SK-N-SH (cell line): ENCODE measurements at regions not wholly inside any gene's neighbourhood (a gene's known extent, or its start where the extent isn't known, plus 50 kb on each side); places are given as distances from the start of the nearest gene placed in this dataset.

Experiments
- CTCF ChIA-PET: fragments of 300-600, 350-600 bp; formaldehyde crosslinking; extraction: SDS; loops from one replicate; lab custom pipeline; 2021; lab: Yijun Ruan, JAX
- POLR2A ChIA-PET: fragments of 350-600 bp; sonication (Branson Sonifier 250); formaldehyde crosslinking; extraction: SDS; loops from one replicate; lab custom pipeline; 2020; ENCODE audit warnings: antibody characterized with exemption, inconsistent platforms; lab: Yijun Ruan, JAX
- DNase-seq: peaks from one replicate; pipeline ENCODE4 v3.0.0; 2012
- H2AFZ ChIP-seq: fragments of 200-600 bp; sonication (generic); 2 replicates; pipeline ENCODE4 v1.8.1; 2016; ENCODE audit warnings: antibody characterized with exemption, mild to moderate bottlenecking, low read depth
- H3F3A ChIP-seq: fragments of 200-600 bp; sonication (generic); replicated peaks from 2 replicates; pipeline ENCODE3; 2016; ENCODE audit warnings: antibody characterized with exemption, mild to moderate bottlenecking; ENCODE audit not compliant: insufficient read depth
- H3K27ac ChIP-seq, 2 experiments: fragments of 200-500 bp in 1 of 2; fragments of 200-600 bp in 1 of 2; sonication (Bioruptor generic) in 1 of 2; sonication (generic), shearing (Covaris generic) in 1 of 2; 2 replicates each; pipeline versions ENCODE4 v1.5.1 to v1.6.1; 2014 to 2016; ENCODE audit warnings: low read depth in 2 of 2, inconsistent platforms in 1 of 2, low read length in 1 of 2, mild to moderate bottlenecking in 1 of 2, mixed read lengths in 1 of 2
- H3K27me3 ChIP-seq: fragments of 200-600 bp; sonication (generic), shearing (Covaris generic); 2 replicates; pipeline ENCODE4 v1.6.1; 2016; ENCODE audit warnings: mixed run types; ENCODE audit not compliant: insufficient read depth
- H3K36me3 ChIP-seq, 2 experiments: fragments of 200-500 bp in 1 of 2; fragments of 200-600 bp in 1 of 2; sonication (Bioruptor generic) in 1 of 2; sonication (generic) in 1 of 2; replicated peaks in 1 of 2; 2 replicates each; pipeline versions ENCODE3 to v1.5.1; 2014 to 2016; ENCODE audit warnings: low read length in 1 of 2, mild to moderate bottlenecking in 1 of 2; ENCODE audit not compliant: insufficient read depth in 2 of 2, control insufficient read depth in 1 of 2
- H3K4me1 ChIP-seq, 2 experiments: fragments of 200-500 bp in 1 of 2; fragments of 200-600 bp in 1 of 2; sonication (Bioruptor generic) in 1 of 2; sonication (generic), shearing (Covaris generic) in 1 of 2; 2 replicates each; pipeline versions ENCODE4 v1.5.1 to v1.6.1; 2014 to 2016; ENCODE audit warnings: low read depth in 1 of 2, low read length in 1 of 2, mixed run types in 1 of 2; ENCODE audit not compliant: insufficient read depth in 2 of 2, control insufficient read depth in 1 of 2
- H3K4me2 ChIP-seq: fragments of 200-600 bp; sonication (generic), shearing (Covaris generic); 2 replicates; pipeline ENCODE4 v1.6.1; 2017; ENCODE audit warnings: mixed run types
- H3K4me3 ChIP-seq, 2 experiments: fragments of 200-500 bp in 1 of 2; fragments of 200-600 bp in 1 of 2; sonication (Bioruptor generic) in 1 of 2; sonication (generic), shearing (Covaris generic) in 1 of 2; 2 replicates each; pipeline versions ENCODE4 v1.5.1 to v1.8.1; 2014 to 2016; ENCODE audit warnings: low read depth in 2 of 2, inconsistent platforms in 1 of 2, low read length in 1 of 2, mild to moderate bottlenecking in 1 of 2, mixed read lengths in 1 of 2, moderate library complexity in 1 of 2
- H3K79me2 ChIP-seq: fragments of 200-600 bp; sonication (generic); 2 replicates; pipeline ENCODE4 v1.8.1; 2017; ENCODE audit warnings: mild to moderate bottlenecking; ENCODE audit not compliant: insufficient read depth
- H3K9ac ChIP-seq: fragments of 200-600 bp; sonication (generic); 2 replicates; pipeline ENCODE4 v1.6.1; 2017; ENCODE audit warnings: mixed run types
- H3K9me2 ChIP-seq: fragments of 200-600 bp; sonication (generic); 2 replicates; pipeline ENCODE4 v1.6.1; 2017; ENCODE audit warnings: mixed run types
- H3K9me3 ChIP-seq: fragments of 200-600 bp; sonication (generic); 2 replicates; pipeline ENCODE4 v1.6.1; 2017; ENCODE audit warnings: mixed run types, mild to moderate bottlenecking, moderate library complexity
- H4K20me1 ChIP-seq: fragments of 200-600 bp; sonication (generic); 2 replicates; pipeline ENCODE4 v1.6.1; 2017; ENCODE audit warnings: mild to moderate bottlenecking, mixed run types; ENCODE audit not compliant: insufficient read depth
- CHD2 ChIP-seq: fragments of 150-350 bp; IDR thresholded peaks from 2 replicates; pipeline ENCODE4 v1.6.1; 2018; ENCODE audit warnings: low read length; ENCODE audit not compliant: partially characterized antibody
- EP300 ChIP-seq, 2 experiments: IDR thresholded peaks; 2 replicates each; pipeline versions ENCODE4 v1.4.0 to v1.6.1; 2012; ENCODE audit warnings: borderline replicate concordance in 1 of 2, low read depth in 1 of 2, low read length in 1 of 2
- EZH2phosphoT487 ChIP-seq: fragments of 200-600 bp; sonication (generic); IDR thresholded peaks from 2 replicates; pipeline ENCODE4 v1.6.1; 2017; ENCODE audit warnings: low read depth, mixed run types, mild to moderate bottlenecking, antibody characterized with exemption, moderate library complexity, borderline replicate concordance
- FOSL2 ChIP-seq: IDR thresholded peaks from 2 replicates; pipeline ENCODE4 v1.4.0; 2012; ENCODE audit warnings: low read depth, mild to moderate bottlenecking, moderate library complexity, borderline replicate concordance
- FOXJ3 ChIP-seq: sonication (generic); formaldehyde crosslinking; IDR thresholded peaks from 2 replicates; pipeline ENCODE4 v1.5.1; 2020; ENCODE audit warnings: mild to moderate bottlenecking, missing genetic modification reagents
- FOXM1 ChIP-seq: IDR thresholded peaks from 2 replicates; pipeline ENCODE4 v1.4.0; 2012; ENCODE audit warnings: low read depth, mild to moderate bottlenecking
- JUND ChIP-seq: IDR thresholded peaks from 2 replicates; pipeline ENCODE4 v1.4.0; 2012
- MAX ChIP-seq: IDR thresholded peaks from 2 replicates; pipeline ENCODE4 v1.4.0; 2012; ENCODE audit warnings: low read depth
- MXI1 ChIP-seq: IDR thresholded peaks from 2 replicates; pipeline ENCODE4 v1.6.1; 2012; ENCODE audit warnings: mild to moderate bottlenecking, low read depth, low read length, improper control_type of control experiment
- NFIC ChIP-seq: IDR thresholded peaks from 2 replicates; pipeline ENCODE4 v1.4.0; 2012; ENCODE audit warnings: borderline replicate concordance
- PBX3 ChIP-seq: IDR thresholded peaks from 2 replicates; pipeline ENCODE4; 2012
- POLR2AphosphoS5 ChIP-seq: IDR thresholded peaks from 2 replicates; pipeline ENCODE4 v1.6.1; 2012; ENCODE audit warnings: low read depth, low read length
- RFX5 ChIP-seq: IDR thresholded peaks from 2 replicates; pipeline ENCODE4 v1.6.1; 2012; ENCODE audit warnings: mild to moderate bottlenecking, improper control_type of control experiment, low read length
- RXRA ChIP-seq: IDR thresholded peaks from 2 replicates; pipeline ENCODE4 v1.4.0; 2012; ENCODE audit warnings: low read depth, mild to moderate bottlenecking, borderline replicate concordance
- SIN3A ChIP-seq: IDR thresholded peaks from 2 replicates; pipeline ENCODE4 v1.6.1; 2012; ENCODE audit warnings: low read depth, mild to moderate bottlenecking, low read length, moderate library complexity, borderline replicate concordance
- SMC3 ChIP-seq: IDR thresholded peaks from 2 replicates; pipeline ENCODE4 v1.6.1; 2012; ENCODE audit warnings: low read depth, low read length, improper control_type of control experiment
- TAF1 ChIP-seq: IDR thresholded peaks from 2 replicates; pipeline ENCODE4 v1.6.1; 2012; ENCODE audit warnings: low read depth, mild to moderate bottlenecking, low read length, moderate library complexity, borderline replicate concordance
- USF1 ChIP-seq: IDR thresholded peaks from 2 replicates; pipeline ENCODE4 v1.4.0; 2012; ENCODE audit warnings: low read depth, borderline replicate concordance
- YY1 ChIP-seq: IDR thresholded peaks from 2 replicates; pipeline ENCODE4 v1.4.0; 2012; ENCODE audit warnings: low read depth, mild to moderate bottlenecking
- WGBS: methylation state at CpG from one replicate; pipeline ENCODE4 v1.1.6; 2017; ENCODE audit warnings: low lambda C conversion rate; 5-methylcytosine and 5-hydroxymethylcytosine counted together
- TF ChIP-seq, protein P1 (sequence below): IDR thresholded peaks from 2 replicates; pipeline ENCODE4 v1.4.0; 2012; ENCODE audit warnings: low read depth, borderline replicate concordance
- TF ChIP-seq, protein P2 (sequence below): fragments of 200-600 bp; sonication (generic); IDR thresholded peaks from 2 replicates; pipeline ENCODE4 v1.6.1; 2017; ENCODE audit warnings: antibody characterized with exemption, mild to moderate bottlenecking, moderate library complexity

DNA sequence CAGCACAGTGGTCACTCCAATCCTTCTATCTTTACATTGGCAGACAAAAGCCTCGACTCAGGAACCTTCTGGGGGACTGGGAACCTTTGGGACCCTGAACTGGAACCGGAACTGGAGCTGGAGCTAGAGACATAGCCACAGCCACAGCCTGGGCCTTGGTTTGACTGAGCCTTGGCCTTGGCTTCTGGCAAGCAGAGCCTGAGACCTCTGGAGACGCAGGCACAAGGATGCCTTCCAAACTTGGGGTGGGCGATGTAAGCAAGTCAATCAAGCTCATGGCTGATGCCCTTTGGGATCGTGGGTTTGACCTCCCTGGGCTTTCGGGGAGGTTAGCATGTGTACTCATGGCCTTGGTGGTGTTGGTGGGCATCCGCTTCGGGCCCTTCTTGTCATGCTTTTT, 619.3 kb downstream of the MBD2 start:
- DNase-seq: no peak
- Histone ChIP-seq H3K9me2 (no peaks in the 10 kb centered on the region), H4K20me1 (no peaks in the 10 kb centered on the region), H3K4me3 (no peak overlapping the region), H3K9ac (no peak overlapping the region), H3K4me1 (peaks cover 0 to 3% of the 10 kb centered on the region in 2 experiments; a peak in 2 of 4 replicates), H3F3A (no peaks in the 10 kb centered on the region), H3K27ac (no peak overlapping the region), H3K79me2 (no peaks in the 10 kb centered on the region), H3K9me3 (no peaks in the 10 kb centered on the region), H3K4me2 (no peak overlapping the region), H3K36me3 (no peaks in the 10 kb centered on the region), H2AFZ (no peak overlapping the region), H3K27me3 (no peaks in the 10 kb centered on the region)
- POLR2A ChIA-PET: no interaction called here
- CTCF ChIA-PET: interaction anchor here (1.2 kb wide), 1 partner anchor 15 kb away, joined by 3 read pairs; no protein-coding TSS in a partner anchor
- TF ChIP-seq, protein P1, sequence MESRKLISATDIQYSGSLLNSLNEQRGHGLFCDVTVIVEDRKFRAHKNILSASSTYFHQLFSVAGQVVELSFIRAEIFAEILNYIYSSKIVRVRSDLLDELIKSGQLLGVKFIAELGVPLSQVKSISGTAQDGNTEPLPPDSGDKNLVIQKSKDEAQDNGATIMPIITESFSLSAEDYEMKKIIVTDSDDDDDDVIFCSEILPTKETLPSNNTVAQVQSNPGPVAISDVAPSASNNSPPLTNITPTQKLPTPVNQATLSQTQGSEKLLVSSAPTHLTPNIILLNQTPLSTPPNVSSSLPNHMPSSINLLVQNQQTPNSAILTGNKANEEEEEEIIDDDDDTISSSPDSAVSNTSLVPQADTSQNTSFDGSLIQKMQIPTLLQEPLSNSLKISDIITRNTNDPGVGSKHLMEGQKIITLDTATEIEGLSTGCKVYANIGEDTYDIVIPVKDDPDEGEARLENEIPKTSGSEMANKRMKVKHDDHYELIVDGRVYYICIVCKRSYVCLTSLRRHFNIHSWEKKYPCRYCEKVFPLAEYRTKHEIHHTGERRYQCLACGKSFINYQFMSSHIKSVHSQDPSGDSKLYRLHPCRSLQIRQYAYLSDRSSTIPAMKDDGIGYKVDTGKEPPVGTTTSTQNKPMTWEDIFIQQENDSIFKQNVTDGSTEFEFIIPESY: no peak
- no peak for TF ChIP-seq POLR2AphosphoS5
- no peak for TF ChIP-seq TAF1
- TF ChIP-seq MAX: no peak
- no peak for TF ChIP-seq SIN3A
- TF ChIP-seq, protein P2, sequence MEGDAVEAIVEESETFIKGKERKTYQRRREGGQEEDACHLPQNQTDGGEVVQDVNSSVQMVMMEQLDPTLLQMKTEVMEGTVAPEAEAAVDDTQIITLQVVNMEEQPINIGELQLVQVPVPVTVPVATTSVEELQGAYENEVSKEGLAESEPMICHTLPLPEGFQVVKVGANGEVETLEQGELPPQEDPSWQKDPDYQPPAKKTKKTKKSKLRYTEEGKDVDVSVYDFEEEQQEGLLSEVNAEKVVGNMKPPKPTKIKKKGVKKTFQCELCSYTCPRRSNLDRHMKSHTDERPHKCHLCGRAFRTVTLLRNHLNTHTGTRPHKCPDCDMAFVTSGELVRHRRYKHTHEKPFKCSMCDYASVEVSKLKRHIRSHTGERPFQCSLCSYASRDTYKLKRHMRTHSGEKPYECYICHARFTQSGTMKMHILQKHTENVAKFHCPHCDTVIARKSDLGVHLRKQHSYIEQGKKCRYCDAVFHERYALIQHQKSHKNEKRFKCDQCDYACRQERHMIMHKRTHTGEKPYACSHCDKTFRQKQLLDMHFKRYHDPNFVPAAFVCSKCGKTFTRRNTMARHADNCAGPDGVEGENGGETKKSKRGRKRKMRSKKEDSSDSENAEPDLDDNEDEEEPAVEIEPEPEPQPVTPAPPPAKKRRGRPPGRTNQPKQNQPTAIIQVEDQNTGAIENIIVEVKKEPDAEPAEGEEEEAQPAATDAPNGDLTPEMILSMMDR: no peak
- no peak for TF ChIP-seq MXI1
- no peak for TF ChIP-seq SMC3
- TF ChIP-seq RXRA: no peak
- TF ChIP-seq CHD2: no peak
- no peak for TF ChIP-seq FOSL2
- no peak for TF ChIP-seq YY1
- WGBS: 37% methylated on average over 6 of the region's 8 CpGs

DNA sequence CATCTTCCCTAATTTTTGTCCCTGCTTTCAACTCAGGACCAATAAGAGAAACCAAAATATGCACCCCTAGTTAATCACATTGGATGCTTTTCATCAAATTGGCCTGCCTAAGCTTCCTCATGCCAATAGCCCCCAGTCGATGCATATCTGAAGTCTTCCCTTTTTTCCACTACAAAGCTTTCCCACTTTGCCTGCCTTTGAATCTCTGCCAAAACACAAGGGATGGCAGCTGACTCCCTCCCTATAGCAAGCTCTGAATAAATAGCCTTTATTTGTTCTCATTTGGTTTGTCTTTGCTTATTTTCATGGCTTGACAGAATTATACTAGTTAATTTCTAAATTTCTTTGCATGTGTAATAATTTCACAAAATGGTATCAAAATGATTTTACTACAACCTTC, 621.2 kb downstream of the MBD2 start:
- Histone ChIP-seq H4K20me1 (no peaks in the 10 kb centered on the region), H3K9ac (no peak overlapping the region), H3K4me2 (no peak overlapping the region), H3K79me2 (no peaks in the 10 kb centered on the region), H2AFZ (no peak overlapping the region), H3F3A (no peaks in the 10 kb centered on the region), H3K4me1 (peaks cover 0 to 3% of the 10 kb centered on the region in 2 experiments; a peak in 2 of 4 replicates), H3K27me3 (no peaks in the 10 kb centered on the region), H3K36me3 (no peaks in the 10 kb centered on the region), H3K9me3 (no peaks in the 10 kb centered on the region), H3K27ac (no peak overlapping the region; a peak in 1 of 4 replicates), H3K9me2 (no peaks in the 10 kb centered on the region), H3K4me3 (no peak overlapping the region)
- ChIA-PET POLR2A (no interaction called here), CTCF (no interaction called here)
- 10% methylated on average over 1 of the region's 1 CpG for WGBS
- no peak for DNase-seq
- TF ChIP-seq NFIC: no peak
- TF ChIP-seq, protein P2: no peak
- TF ChIP-seq RFX5: no peak
- TF ChIP-seq RXRA: no peak
- TF ChIP-seq EP300 (IDR thresholded peaks at IDR 0.05; ENCODE audit: borderline replicate concordance in 1 of 2, low read depth in 1 of 2, low read length in 1 of 2): no peak
- TF ChIP-seq JUND: no peak
- TF ChIP-seq FOXJ3 (CRISPR knock-in tag): no peak
- TF ChIP-seq USF1: no peak
- no peak for TF ChIP-seq EZH2phosphoT487
- TF ChIP-seq PBX3: no peak
- no peak for TF ChIP-seq FOXM1
